Activated naive CD8-positive, alpha-beta T cell treated with anti-CD3 and anti-CD28 coated beads, Interleukin-2, amount 50 U/mL, for 16 hours (primary cell): ENCODE measurements at regions not wholly inside any gene's neighbourhood (a gene's known extent, or its start where the extent isn't known, plus 50 kb on each side); places are given as distances from the start of the nearest gene placed in this dataset.

ENCODE experiments used
- DNase-seq: peaks from one replicate; pipeline ENCODE4 v3.0.0-alpha.2; 2020; ENCODE audit warnings: low read depth, low spot score

DNA sequence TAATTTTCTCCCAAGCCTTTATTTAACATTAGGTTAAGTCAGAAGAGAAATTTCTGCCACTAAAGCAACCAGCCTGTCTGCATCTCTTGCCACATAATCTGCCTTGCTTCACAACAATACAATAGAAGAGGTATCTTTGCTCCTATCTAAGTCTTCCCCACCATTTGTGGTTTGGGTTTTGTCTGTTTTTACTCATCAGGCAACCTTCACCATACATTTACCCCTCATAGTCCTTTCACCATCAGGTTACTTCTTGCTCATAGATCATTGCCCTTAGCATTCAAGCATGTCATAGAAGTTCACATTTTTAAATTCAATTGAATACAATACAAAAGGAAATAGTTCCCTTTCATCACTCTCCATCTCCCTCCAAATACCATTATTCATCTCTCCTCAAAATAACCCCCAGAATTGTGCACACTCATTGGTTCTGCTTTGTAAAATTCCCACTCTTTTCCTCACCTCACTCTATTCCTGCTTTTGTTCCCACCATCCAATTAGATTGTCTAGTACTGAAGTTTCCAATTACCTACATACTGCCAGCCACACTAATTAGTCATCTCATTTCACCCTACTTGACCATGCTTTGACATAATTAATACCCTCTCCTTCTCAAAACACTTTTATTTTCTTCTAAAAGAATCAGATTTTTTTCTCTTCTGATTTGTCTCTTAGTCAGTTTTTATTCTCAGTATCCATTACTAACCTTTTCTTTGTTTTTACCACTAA, 1957.0 kb upstream of the AGA start:
- no peak for DNase-seq

DNA sequence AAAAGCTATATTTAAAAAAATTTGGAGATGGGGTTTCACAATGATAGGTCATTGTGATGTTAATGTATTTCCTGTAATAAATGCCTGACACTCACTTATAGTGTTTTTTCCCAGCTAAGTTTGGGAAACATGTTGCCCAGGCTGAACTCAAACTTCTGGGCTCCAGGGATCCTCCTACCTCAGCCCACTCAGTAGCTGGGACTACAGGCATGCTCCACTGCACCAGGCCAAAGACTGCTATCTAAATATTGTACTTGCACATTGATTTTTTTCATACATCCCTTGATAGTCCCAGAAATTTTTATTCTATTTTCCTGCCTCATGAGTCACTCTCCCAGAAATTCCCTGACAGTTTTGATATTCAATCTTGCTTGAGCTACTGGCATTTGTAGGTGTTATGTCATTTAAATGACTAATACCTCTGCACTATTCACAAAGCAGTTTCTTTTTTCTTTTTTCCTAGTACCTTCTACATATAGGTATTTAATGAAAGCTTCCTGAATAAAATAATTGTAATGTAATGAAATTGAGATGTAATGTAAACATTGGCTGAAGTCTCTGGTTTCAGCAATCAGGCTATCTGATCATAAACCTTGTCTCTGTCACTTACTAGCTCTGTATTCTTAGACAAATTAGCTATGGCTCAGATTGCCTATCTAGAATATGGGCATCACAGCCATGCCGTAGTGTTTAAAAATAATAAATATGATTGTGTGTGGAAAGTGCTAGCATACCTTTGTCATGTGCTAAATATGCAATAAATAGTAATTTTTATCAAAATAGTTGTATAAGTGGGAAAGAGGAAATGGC, 1973.0 kb upstream of the AGA start:
- no peak for DNase-seq

DNA sequence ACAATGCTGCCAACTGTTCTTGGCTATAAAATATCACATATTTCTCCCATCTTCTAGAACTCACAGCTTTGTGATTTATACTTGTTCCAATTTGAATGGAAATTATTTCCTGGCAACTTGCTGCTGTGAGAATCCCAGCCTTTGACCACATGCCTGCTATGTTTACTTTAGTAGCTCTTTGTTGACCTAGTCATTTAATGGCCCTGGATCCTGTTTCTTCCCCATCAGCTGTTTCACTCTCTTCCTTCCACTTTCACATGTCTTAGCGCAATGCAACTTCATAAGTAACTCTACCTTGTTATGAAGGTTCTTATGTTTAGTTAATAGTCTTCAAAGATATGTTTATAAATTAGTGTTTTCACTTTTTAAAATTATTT, 1973.6 kb upstream of the AGA start:
- DNase-seq: no peak

DNA sequence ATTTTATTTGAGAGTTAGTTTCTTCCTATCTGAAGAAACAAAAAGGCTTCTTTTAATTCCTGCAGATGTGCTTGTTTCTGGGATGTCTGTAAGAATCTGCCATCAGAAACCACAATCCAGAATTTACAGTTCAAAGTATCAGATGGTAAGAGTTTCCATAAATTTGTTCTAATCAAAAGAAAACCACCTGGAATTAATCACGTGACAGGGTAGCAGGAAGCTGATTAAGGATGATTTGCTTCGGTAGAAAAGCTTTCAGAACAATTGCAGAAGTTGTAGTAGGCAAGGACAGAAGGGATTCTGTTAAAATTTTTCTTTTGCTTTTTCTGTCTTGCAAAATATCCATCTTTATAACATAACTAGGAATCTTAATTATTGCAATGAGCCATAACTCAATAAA, 1975.1 kb upstream of the AGA start:
- no peak for DNase-seq

GRCh38 chr4:179437962-179438361, 1995.7 kb upstream of the AGA start:
- DNase-seq: no peak

GRCh38 chr4:179441596-179441995, 1999.4 kb upstream of the AGA start:
- DNase-seq: no peak

- no peak for DNase-seq
These were observed 2005.1 kb upstream of the AGA start for GRCh38 chr4:179447308-179447707.

DNA sequence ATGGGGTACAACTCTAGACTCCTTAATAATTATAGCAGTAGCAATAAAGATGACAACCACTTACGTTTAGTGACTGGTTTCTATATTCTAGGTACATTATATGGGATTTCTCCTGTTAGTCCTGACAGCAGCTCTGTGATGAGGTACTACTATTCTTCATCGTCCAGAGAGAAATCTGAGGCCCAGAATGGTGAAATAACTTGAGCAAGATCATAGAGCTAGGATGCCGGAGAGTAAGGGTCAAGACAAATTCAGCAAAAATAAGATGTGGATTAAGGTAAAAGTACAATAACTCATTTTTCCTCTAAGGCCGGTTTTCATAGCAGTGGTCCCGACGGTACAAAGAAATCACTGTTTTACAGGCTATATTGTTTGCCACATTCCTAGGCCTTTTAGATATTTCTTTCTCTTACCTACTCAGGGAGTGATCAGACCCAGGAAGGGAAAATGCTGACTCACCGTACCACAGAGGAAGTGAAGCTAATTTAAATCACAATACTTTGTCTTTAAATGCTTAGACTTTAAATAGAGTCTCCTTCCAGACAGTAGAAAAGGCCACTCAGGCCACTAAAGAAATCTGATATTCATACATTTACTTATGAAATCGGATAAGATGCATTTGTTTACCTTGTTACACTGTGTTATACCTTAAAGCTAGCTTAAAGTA, 2023.0 kb upstream of the AGA start:
- DNase-seq: no peak

DNA sequence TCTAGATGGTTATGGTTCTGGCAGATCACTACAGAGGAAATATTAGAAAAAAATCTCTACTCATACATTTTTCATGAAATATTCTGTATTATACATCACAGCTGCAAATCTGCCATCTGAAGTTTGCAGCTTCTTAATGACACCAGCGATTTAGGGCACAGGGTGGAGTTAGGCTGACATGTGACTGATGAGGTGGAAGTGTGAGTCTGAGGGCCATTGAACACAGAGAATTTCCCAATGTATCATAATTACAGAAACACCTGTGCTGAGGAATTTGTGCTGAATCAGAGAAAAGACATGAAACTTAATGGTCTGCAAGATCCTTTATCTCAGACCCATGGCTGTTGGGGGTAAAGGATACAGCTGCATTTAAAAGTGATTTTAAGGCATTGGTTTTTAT, 2025.6 kb upstream of the AGA start:
- no peak for DNase-seq

DNA sequence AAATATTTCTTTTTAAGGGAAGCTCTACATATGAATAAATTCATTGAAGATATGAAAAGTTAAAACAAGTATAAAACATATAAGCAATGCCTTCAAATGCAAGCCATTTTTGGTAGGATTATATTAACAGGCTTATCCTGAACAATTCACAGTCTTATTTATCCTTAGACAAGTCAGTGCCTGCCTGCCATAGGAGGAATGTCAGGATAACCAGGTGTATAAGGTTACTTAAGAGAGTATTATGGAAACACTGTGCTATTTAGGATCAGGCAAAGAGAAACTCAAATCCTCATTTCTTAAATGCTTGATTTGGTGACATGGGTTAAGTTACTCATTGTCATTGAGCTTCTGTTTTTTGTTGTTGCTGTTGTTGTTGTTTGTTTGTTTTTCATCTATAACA, 2029.9 kb upstream of the AGA start:
- DNase-seq: no peak

DNA sequence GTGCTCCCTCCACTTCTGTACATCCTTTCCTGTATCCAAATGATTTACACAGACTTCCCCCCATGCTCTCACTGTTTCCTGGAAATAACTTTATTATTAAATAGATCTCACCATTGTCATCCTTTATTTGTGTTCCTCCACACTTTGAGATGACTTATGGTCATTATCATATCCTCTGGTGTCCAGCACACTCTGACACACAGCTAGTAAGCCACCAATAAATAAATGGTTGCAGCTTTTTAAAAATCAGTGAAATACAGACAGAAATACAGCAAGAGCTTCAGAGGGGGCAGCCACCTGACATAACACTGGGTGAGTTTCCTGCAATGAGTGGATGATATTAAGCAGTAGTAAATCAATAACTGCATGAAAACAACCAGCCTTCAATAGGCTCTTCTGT, 2036.4 kb upstream of the AGA start:
- DNase-seq: no peak

- DNase-seq: no peak
These were observed 2043.5 kb upstream of the AGA start for GRCh38 chr4:179485781-179486180.

DNA sequence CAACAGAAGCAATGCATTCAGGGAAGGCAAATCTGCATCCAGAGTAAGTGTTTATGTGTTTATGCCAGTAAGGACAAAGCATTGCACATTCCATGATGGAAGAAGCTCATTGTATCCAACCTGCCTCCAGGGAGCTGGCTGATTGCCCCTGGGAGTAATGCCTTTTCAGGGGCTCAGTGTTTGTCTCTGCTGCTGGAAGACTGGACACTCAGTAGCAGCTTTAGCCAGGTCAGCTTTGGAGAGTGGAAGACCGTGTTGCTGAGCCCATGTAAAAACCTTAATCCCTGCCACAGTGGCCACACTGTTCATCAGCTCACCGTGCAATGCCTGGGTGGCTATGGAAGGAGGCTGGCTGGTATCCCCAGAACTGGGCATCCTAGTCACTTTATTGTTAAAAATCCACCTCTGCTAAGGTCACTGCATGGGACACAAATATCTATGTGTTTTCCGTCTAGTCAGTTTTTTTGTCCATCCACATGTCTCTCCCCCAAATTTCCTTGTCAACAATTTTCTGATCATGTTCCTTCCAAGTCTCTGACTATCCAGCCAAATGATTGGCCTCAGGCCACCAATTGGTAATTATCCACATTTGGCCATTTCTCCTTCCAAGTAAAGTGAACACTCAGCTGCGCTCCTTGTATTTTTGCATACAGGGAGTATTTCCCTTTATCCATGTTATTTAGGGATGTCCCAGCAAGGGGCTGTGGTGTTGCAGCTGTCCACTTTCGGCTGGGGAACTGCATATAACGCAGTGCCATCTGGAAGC, 2044.5 kb upstream of the AGA start:
- DNase-seq: no peak

DNA sequence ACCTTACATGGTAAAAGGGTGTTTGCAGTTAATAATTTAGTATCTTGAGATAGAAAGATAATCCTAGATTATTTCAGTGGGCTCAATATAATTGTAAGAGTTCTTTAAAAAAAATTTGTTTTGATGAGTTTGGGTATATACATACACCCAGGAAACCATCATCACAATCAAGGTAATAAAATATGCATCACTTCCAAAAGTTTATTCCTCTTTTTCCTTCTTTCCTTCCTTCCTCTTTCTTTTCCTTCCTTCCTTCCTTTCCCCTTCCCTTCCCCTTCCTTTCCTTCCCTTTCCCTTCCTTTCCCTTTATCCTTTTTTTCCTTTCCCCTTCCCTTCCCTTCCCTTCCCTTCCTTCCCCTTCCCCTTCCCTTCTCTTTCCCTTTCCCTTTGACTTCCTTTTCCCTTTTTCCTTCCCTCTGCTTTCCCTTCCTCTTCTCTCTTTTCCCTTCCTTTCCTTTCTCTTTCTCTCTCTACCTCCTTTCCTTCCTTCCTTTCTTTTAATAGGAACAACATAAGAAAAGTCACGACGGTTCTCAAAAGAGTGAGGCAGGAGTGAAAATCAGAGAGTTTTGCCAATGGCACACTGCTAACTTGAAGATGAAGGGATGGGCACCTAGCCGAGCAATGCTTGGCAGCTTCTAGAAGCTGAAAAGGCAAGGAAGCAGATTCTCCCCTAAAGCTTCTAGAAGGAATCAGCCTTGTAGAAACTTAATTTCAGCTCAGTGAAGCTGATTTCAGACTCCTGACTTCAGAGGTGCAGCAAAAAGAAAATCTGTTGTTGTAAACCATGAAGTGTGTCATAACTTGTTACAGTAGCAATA, 2050.2 kb upstream of the AGA start:
- no peak for DNase-seq

- no peak for DNase-seq
These were observed 2061.7 kb upstream of the AGA start for GRCh38 chr4:179503976-179504375.

- DNase-seq: no peak
These were observed 2067.3 kb upstream of the AGA start for GRCh38 chr4:179509489-179509888.

DNA sequence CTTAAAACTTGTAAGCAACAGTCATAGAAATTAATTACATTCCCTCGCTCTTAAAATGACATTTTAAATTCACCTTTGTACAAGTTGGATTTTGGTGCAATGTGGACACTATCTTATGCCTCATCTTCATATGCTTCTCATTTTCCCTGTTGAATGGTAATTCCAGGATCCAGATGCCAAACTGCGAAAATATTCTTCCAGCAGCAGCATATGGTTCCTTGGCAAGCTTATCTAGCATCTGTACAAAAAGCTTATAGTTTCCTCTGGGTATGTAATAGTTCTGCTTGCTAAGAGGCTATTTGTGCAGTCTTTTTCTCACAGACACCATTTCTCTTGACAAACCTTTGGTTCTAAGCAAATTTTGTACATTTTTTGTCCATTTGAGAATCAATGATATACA, 2079.7 kb upstream of the AGA start:
- no peak for DNase-seq

- DNase-seq: no peak
These were observed 2088.7 kb upstream of the AGA start for GRCh38 chr4:179530958-179531357.

DNA sequence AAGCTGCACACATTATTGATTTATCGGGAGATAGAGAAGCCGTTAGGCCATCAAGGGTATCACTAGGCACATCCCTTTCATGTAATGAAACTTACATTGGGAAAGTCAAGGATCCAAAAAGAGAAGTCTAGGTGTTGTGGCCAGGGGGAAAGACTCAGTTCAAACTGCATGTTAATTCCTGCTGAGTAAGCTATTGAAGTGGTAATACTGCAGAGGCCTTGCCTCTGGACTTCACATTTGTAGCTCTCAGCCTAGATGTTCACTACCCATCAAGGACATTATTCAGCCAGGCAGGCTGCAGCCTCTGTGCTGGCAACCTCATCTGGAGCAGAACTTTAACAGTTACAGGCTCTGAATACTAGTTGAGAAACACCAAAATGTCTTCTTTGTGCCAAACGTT, 2094.5 kb upstream of the AGA start:
- DNase-seq: no peak

- no peak for DNase-seq
These were observed 2097.4 kb upstream of the AGA start for GRCh38 chr4:179539641-179540040.

DNA sequence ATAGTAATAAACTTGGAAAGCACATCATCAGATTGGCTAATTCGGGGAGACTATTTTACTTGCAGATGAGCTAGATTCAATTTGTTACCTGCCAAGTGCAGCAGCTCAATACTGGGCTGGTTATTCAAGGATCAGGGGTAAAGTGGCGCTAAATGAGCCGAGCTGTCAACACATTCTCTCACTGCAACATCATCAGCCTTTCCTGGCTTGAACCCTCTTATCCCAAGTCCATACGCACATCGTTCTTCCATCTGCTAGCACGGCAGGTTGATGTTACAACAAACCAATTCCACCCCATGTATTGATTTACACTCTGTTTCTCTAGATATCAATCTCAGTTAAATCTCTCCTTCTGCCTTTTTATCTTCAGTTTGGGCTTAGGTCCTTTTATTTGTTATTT, 2101.5 kb upstream of the AGA start:
- DNase-seq: no peak
